WERI-Rb-1 (cell line): ENCODE measurements at regions not wholly inside any gene's neighbourhood (a gene's known extent, or its start where the extent isn't known, plus 50 kb on each side); places are given as distances from the start of the nearest gene placed in this dataset.

ENCODE experiments used
- DNase-seq: peaks from one replicate; pipeline ENCODE4 v3.0.0-alpha.2; 2020
- H3K27ac ChIP-seq: fragments of 250-450 bp; sonication (Bioruptor Pico); 2 replicates; pipeline ENCODE4 v1.5.1; 2020; ENCODE audit warnings: mild to moderate bottlenecking, moderate library complexity
- H3K27me3 ChIP-seq: fragments of 250-450 bp; sonication (Bioruptor Pico); 2 replicates; pipeline ENCODE4 v1.5.1; 2021; ENCODE audit warnings: mild to moderate bottlenecking, low read depth, moderate library complexity; ENCODE audit not compliant: insufficient read depth, severe bottlenecking
- H3K36me3 ChIP-seq: fragments of 250-450 bp; sonication (Bioruptor Pico); 2 replicates; pipeline ENCODE4 v1.5.1; 2020; ENCODE audit warnings: mild to moderate bottlenecking, moderate library complexity
- H3K4me3 ChIP-seq: 2 replicates; pipeline ENCODE4 v1.5.1; 2011; ENCODE audit warnings: low read depth, mild to moderate bottlenecking, control low read depth, low read length
- H3K9me3 ChIP-seq: fragments of 250-450 bp; sonication (Bioruptor Pico); 2 replicates; pipeline ENCODE4 v1.5.1; 2021; ENCODE audit warnings: mild to moderate bottlenecking, moderate library complexity; ENCODE audit not compliant: severe bottlenecking
- TF ChIP-seq, protein P1 (sequence below): IDR thresholded peaks from 2 replicates; pipeline ENCODE4 v1.5.1; 2011; ENCODE audit warnings: low read depth, mild to moderate bottlenecking, control low read depth, inconsistent platforms, low read length

DNA sequence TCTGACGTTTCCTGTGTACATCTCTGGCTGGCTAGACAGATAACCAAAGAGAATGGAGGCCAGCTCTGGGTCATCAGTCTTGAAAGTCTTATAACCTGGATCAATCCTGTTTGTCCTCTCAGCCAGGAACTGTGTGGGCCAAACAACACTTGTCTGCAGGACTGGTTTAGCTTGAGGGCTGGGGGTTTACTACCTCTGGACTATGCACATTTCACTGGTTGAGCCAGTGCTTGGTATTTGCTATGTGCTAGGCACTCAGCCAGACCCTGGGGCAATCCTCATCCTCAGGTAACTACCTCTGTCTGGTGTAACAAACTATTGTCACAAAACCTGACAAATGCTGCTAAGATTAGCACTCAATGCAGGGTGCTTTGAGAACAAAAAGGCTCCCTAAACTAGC, 169.7 kb downstream of the HAUS1 start:
- TF ChIP-seq, protein P1, sequence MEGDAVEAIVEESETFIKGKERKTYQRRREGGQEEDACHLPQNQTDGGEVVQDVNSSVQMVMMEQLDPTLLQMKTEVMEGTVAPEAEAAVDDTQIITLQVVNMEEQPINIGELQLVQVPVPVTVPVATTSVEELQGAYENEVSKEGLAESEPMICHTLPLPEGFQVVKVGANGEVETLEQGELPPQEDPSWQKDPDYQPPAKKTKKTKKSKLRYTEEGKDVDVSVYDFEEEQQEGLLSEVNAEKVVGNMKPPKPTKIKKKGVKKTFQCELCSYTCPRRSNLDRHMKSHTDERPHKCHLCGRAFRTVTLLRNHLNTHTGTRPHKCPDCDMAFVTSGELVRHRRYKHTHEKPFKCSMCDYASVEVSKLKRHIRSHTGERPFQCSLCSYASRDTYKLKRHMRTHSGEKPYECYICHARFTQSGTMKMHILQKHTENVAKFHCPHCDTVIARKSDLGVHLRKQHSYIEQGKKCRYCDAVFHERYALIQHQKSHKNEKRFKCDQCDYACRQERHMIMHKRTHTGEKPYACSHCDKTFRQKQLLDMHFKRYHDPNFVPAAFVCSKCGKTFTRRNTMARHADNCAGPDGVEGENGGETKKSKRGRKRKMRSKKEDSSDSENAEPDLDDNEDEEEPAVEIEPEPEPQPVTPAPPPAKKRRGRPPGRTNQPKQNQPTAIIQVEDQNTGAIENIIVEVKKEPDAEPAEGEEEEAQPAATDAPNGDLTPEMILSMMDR, result no peak
- no peaks in the 10 kb centered on the region for H3K9me3 ChIP-seq
- H3K27me3 ChIP-seq, result no peaks in the 10 kb centered on the region
- H3K4me3 ChIP-seq, result no peak overlapping the region
- no peak overlapping the region for H3K27ac ChIP-seq
- no peaks in the 10 kb centered on the region; the same call in 1 of the 2 replicates for H3K36me3 ChIP-seq
- no peak for DNase-seq

DNA sequence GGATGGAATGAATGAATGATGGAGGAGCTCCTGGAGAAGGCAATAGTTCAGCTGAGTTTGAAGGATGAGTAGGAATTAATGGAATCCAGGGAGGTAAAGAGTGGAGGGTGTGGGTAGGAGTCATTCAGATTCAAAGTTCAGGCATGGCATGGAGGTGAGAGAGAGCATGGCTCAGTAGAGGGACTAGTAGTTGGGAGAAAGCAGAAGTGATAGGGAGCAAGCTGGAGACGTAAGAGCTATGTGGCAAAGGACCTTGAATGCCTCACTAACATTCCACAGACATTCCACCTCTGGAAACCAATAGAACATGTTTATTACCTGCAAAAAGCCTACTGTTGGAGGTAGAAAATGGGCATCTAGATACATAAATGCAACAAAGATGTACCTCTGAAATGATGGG, 170.1 kb downstream of the HAUS1 start:
- Histone ChIP-seq H3K36me3 (no peaks in the 10 kb centered on the region), H3K27me3 (no peaks in the 10 kb centered on the region), H3K9me3 (no peaks in the 10 kb centered on the region), H3K4me3 (no peak overlapping the region), H3K27ac (no peak overlapping the region)
- no peak for DNase-seq
- TF ChIP-seq, protein P1, result no peak

DNA sequence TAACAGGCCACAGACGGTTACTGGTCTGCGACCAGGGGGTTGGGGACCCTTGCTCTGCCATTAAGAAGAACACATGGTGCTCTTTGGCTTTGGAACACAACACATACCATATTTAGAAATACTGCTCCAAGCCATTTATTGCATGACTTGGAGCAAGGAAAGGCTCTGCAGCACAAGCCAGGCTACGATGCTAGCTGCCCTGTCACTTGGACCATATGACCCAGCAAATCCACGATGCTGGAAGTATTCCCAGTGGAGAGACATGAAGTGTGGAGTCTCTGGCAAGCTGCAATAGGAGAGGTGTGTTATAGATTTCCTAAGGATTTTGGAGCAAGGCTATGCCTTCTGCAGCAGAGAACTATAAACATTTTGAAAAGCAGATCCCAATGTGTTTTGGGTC, 171.2 kb downstream of the HAUS1 start:
- H3K9me3 ChIP-seq, result no peaks in the 10 kb centered on the region
- TF ChIP-seq, protein P1, result no peak
- no peak overlapping the region for H3K4me3 ChIP-seq
- no peaks in the 10 kb centered on the region for H3K27me3 ChIP-seq
- DNase-seq, result no peak
- no peaks in the 10 kb centered on the region for H3K36me3 ChIP-seq
- no peak overlapping the region for H3K27ac ChIP-seq

DNA sequence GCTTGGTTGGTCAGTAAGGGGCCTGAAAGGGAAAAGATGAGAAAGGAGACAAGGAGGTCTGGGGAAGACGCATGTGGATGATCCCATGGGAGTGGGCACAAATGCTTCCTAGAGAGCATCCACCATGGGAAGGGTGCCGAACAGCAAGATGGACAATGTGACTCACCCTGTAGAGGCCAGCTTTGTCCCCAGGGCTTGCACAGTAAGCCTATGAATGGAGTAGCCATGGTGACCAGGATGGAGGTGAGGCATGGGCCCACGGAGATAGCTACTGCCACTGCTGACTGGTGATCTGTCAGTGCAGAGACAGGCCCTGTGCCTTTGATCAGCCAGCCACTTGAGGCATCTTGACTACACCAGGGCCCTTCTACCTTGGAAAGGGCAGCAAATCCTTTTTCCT, 172.6 kb downstream of the HAUS1 start:
- Histone ChIP-seq H3K27ac (no peak overlapping the region), H3K9me3 (no peaks in the 10 kb centered on the region), H3K27me3 (no peaks in the 10 kb centered on the region), H3K4me3 (no peak overlapping the region), H3K36me3 (no peaks in the 10 kb centered on the region)
- TF ChIP-seq, protein P1, result no peak
- no peak for DNase-seq

DNA sequence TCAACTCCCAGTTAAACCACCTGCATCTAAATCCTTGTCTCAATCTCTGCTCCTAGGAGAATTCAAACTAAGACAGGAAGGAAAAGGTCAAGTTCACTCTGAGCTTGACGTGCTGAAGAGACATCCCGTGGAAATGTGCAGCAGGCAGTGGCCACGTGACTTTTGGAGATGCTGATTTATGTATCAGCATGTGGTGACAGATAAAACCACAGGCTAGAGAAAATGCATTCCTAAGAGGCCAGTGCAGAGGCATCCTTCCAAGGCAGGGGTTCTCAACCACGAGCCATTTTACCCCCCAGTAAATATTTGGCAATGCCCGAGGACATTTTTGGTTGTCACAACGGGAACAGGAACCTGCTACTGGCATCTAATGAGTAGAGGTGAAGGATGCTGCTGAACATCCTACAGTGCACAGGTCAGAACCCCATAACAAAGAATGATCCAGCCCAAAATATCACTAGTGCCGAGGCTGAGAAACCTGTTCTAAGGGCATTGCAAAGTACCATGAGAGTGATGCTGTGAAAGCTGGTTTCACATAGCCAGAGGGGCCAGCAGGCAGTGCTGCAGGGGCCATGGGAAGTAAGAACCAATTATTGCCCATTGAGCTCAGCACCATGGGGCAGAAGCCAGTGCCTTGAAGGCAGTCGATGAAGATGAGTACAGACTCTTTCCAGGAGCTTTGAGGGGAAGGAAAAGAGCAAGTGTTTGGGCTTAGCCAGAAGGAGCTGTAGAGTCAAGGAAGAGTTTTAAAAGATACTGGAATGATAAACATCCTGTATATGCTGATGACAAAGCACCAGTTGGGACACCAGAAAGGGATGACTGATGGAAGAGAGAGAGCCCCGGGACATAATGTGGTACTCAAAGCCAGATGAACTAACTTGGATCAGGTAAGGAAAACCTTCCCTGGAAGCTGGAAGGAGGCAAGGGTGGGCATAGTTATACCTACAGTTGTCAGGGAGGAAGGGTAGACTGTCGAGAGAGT, 174.6 kb downstream of the HAUS1 start:
- DNase-seq, result no peak

More for the DNA sequence above, 174.6 kb downstream of the HAUS1 start:
- Histone ChIP-seq H3K27me3 (no peaks in the 10 kb centered on the region), H3K4me3 (no peak overlapping the region), H3K36me3 (no peaks in the 10 kb centered on the region), H3K9me3 (no peaks in the 10 kb centered on the region), H3K27ac (no peak overlapping the region)
- TF ChIP-seq, protein P1, result no peak
